ENCODE measurements at regions not wholly inside any gene's neighbourhood (a gene's known extent, or its start where the extent isn't known, plus 50 kb on each side); places are given as distances from the start of the nearest gene placed in this dataset.

GRCh38 chr6:3545156-3545555 is 88.3 kb upstream of the SLC22A23 start:
- Histone ChIP-seq H3K4me1 (no peaks in the 10 kb centered on the region), H3K4me3 (no peak overlapping the region), H3K9me3 (no peaks in the 10 kb centered on the region), H3K27me3 (no peaks in the 10 kb centered on the region), H3K36me3 (no peaks in the 10 kb centered on the region), H3K27ac (no peak overlapping the region)
- 100% methylated on average over 1 of the region's 1 CpG; no CpG with 5 or more reads in 1 of the 2 donors for WGBS, 2 donors (ENCODE audit: low coverage in 1 of 2)
- TF ChIP-seq EP300 (IDR thresholded peaks at IDR 0.05) (no peak), POLR2A (IDR thresholded peaks at IDR 0.05) (no peak), CTCF (IDR thresholded peaks at IDR 0.05) (no peak), POLR2AphosphoS5 (IDR thresholded peaks at IDR 0.05) (no peak)
- ATAC-seq, result no peak

- no peak for ATAC-seq
- TF ChIP-seq POLR2AphosphoS5 (IDR thresholded peaks at IDR 0.05), result no peak
- TF ChIP-seq POLR2A (IDR thresholded peaks at IDR 0.05), result no peak
- no peak for TF ChIP-seq EP300 (IDR thresholded peaks at IDR 0.05)
- TF ChIP-seq CTCF (IDR thresholded peaks at IDR 0.05), result no peak
- WGBS, 2 donors (ENCODE audit: low coverage in 1 of 2), result 86% methylated on average over 1 of the region's 6 CpGs; no CpG with 5 or more reads in 1 of the 2 donors
- no peaks in the 10 kb centered on the region for H3K4me1 ChIP-seq
- no peak overlapping the region for H3K4me3 ChIP-seq
- no peaks in the 10 kb centered on the region for H3K9me3 ChIP-seq
- no peak overlapping the region for H3K27ac ChIP-seq
- H3K36me3 ChIP-seq, result no peaks in the 10 kb centered on the region
- H3K27me3 ChIP-seq, result no peaks in the 10 kb centered on the region
These were observed 85.3 kb upstream of the SLC22A23 start for GRCh38 chr6:3542032-3542640.

GRCh38 chr6:3541006-3541585 is 84.2 kb upstream of the SLC22A23 start:
- Histone ChIP-seq H3K27me3 (no peaks in the 10 kb centered on the region), H3K27ac (no peak overlapping the region), H3K4me1 (no peaks in the 10 kb centered on the region), H3K9me3 (no peaks in the 10 kb centered on the region), H3K36me3 (no peaks in the 10 kb centered on the region), H3K4me3 (no peak overlapping the region)
- ATAC-seq, result no peak
- TF ChIP-seq CTCF (IDR thresholded peaks at IDR 0.05) (no peak), POLR2AphosphoS5 (IDR thresholded peaks at IDR 0.05) (no peak), EP300 (IDR thresholded peaks at IDR 0.05) (no peak), POLR2A (IDR thresholded peaks at IDR 0.05) (no peak)
- WGBS, 2 donors (ENCODE audit: low coverage in 1 of 2), result 67 to 85% methylated on average over 3 to 6 of the region's 9 CpGs

GRCh38 chr6:3540253-3540820 is 83.5 kb upstream of the SLC22A23 start:
- ATAC-seq, result no peak
- WGBS, 2 donors (ENCODE audit: low coverage in 1 of 2), result 100% methylated on average over 1 to 3 of the region's 8 CpGs
- no peaks in the 10 kb centered on the region for H3K36me3 ChIP-seq

More at GRCh38 chr6:3540253-3540820, 83.5 kb upstream of the SLC22A23 start:
- TF ChIP-seq POLR2AphosphoS5 (IDR thresholded peaks at IDR 0.05) (no peak), EP300 (IDR thresholded peaks at IDR 0.05) (no peak), CTCF (IDR thresholded peaks at IDR 0.05) (no peak), POLR2A (IDR thresholded peaks at IDR 0.05) (no peak)
- Histone ChIP-seq H3K4me1 (no peaks in the 10 kb centered on the region), H3K4me3 (no peak overlapping the region), H3K27me3 (no peaks in the 10 kb centered on the region), H3K9me3 (no peaks in the 10 kb centered on the region), H3K27ac (no peak overlapping the region)

All from gastroesophageal sphincter (tissue), 4 donors.